ENCODE measurements at regions not wholly inside any gene's neighbourhood (a gene's known extent, or its start where the extent isn't known, plus 50 kb on each side); places are given as distances from the start of the nearest gene placed in this dataset.

DNA sequence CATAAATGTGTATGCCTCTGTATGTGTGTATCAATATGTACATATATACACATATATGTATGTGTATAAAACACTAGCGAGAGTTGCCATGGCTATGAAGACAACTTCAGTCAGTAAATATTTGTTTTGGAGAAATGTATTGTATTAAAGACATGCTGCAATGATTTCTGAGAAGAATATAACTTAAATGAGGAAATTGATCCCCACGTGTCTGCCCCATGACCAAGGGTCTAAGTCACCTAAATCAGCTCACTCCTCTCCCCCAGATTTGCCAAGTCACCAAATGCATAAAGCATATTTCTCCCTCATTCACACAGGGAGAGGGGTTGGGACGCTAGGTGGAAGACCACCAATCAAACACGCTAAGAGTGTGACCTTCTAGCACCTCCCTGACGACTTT lies 58.3 kb upstream of the LYST start:
- no peak for DNase-seq (ENCODE audit: low read depth)

DNA sequence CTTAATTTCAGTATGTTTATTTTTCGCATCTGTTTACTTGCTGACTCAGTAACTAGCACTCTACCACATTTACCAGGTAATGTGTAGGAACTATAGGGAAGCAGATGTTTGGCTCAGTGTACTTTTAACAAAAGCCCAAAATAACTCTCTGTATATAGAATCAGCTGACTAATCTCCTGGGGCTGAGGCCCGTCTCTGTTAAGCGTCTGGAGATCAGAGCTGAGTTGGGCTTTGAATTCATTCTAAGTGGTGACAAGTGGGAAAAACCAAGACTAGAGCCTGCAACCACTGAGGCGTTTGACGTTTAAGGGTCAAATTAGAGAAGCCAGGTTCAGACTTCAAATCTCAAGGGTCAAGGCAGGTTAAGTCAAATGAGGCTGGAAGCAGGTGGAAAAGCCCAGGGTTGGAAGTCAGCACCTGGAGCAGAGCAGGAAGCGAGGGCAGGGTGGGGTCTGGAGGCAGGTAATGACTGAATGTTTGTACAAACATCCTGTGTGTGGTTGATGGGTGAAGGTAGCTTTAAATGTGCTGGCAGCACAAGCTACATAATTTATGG lies 56.8 kb upstream of the LYST start:
- DNase-seq (ENCODE audit: low read depth) = no peak

DNA sequence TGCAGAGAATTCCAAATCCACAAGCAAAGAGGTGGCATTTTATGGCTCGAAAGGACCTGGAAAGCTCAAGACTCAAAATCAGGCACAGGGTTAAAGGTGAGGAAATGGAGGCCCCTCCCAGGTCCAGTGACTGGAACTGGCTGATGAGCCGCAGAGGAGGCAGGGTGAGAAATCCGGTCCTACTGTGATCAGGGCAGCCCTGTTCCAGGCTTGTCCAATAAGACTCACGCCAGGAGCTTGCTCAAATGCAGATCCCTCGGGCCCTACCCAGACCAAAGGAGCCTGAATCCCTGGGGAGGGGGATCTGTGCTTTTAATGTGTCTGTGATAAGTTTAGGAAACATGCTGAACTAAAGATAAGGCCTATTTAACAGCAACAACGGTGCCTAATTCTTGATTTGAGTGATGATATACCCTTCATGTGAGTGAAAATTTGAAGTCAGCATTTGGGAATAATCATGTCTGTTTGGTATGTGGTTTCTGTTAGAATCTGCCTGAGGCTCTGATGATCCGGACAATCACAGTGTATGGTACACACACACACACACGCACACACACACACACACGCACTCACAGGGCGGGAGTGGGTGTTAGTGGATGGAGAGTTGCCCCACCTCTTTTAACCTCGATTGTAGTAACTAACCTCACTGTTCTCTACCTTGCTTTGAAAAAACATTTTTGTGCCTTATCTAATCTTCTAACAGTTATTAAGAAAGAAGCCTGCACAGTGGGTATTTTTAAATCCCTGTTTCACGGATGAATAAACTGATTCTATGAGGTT lies 54.1 kb upstream of the LYST start:
- DNase-seq (ENCODE audit: low read depth) = no peak

DNA sequence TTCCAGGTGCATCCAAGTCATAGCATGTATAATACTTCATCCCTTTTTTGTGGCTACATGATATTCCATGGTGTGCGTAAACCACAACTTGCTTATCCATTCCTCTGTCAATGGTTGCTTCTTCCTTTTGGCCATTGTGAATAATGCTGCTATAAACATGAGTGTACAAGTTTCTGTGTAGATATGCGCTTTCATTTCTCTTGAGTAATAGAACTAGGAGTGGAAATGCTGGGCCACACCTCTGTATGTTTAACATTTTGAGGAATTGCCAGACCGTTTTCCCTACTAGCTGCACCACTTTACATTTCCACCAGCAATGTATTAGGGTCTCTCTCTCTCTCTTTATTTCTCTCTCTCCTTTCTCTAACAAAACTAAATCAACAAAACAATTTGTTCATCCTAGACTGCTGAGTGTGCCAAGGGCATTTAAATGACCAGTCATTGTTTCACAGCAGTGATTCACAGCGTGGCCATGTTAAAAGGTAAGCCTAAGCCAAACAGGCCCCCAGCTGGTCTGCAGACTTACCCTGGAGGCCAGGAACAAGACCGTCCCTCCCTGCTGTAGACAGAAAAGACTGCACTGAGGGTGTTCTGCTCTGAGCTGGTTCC lies 53.2 kb upstream of the LYST start:
- DNase-seq (ENCODE audit: low read depth) = no peak

DNA sequence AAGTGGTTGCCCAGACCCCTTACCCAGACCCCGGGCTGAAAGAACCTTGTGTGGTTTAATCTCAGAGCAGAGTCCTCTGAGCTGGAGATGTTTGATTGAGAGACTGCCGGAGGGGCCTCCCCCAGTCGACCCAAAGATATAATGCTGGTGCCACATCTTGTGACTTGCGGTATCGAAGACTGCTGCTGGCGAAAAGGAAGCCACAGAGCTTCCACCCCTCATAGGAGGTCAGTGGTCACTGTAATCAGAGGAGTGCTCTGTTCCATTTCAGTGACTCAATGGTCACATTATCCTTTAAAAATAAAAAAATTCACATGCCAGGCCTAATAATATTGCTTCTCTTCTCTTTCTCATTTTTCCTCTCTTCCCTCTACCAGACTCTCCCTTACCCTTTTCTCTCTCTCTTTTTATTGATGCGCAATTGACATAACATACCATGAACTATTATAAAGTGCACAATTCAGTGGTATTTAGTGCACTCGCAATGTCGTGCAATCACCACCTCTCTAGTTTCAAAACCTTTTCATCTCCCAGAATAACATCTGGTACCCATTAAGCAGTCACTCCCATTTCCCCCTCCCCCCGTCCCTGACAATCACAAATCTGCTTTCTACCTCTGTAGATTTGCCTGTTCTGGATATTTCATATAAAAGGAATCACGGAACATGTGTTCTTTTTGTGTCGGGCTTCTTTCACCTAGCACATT lies 52.6 kb upstream of the LYST start:
- DNase-seq (ENCODE audit: low read depth) = no peak

DNA sequence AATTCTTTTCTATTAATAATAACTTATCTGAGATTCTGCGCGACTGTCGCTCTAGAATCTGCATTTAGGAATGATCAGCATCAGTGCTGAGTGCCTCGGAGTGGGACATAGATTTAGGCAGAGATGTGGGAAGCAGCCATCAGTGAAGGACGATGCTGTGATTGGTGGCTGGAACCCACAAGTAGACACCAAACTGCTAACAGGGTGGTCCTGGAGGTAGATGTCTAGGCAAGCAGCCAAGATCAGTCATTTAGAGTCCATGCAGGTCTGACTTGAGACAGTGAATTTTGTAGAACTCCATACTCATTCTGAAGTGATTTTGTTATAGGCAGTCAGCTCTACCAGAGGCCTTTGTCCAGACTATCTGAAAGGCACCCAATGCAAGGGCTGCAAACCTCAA lies 51.8 kb upstream of the LYST start:
- DNase-seq (ENCODE audit: low read depth) = no peak

DNA sequence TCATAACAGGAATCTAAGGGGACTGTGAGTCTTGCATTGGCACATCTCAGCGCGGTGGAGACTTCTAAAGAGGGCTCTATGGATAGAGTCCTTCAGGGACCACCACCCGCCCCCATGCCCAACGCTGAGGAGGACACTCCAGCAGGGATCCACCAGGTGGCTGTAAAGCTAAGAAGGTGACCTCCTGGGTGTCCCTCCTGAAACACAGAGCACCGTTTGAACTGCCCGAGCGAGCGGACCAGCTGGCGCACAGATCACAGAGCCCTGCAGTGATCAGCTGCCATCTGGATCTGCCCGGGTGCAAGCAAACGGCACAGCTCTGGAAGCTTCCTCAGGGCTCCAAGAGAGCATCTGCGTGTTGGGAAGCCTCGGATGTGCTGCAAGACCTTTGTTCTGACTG lies 51.3 kb upstream of the LYST start:
- DNase-seq (ENCODE audit: low read depth) = no peak

DNA sequence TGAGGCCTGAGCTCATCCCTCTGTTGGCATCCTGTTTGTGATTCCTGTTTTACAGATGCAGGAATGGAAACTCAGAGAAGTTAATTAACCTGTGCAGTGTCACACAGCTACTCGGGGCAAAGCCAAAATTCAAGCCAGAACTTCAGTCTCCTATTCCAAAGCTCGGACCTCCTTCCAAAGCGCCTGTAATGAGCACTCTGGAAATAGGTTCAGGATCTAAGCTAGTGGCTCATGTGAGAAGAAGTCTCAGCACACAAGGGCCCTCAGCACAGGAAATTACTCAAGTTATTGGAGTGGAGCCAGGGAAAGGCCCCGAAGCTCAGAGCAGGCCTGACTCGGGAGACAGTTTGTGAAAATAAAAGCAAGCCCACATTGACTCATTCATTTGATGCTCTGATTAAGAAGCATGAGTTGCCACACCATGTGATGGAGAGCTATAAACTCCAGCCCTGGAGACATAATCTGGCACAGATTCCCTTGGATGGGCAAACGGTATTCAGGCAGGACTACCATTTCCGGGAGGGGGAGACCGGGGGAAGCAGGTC lies 50.6 kb upstream of the LYST start:
- peak; percentile 30 for DNase-seq (ENCODE audit: low read depth)
